ENCODE measurements at regions not wholly inside any gene's neighbourhood (a gene's known extent, or its start where the extent isn't known, plus 50 kb on each side); places are given as distances from the start of the nearest gene placed in this dataset.

DNA sequence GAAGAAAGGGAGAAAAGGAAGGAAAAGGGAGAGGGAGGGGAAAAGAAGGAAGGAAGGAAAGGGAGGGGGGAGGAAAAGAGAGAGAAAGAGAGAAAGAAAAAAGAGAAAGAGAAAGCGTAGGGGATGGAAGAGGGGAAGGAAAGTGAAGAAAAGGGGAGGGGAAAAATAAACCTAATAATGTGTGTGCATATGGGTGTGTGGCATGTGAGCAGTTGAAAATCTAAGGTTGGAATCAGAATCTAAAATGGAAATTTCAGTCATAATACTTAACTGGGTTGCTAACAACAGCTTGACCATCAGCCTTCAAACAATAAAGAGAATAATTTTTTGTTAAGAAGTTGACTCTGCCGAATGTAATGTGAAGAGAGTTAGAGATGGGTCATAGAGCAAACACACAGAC, 407.9 kb upstream of the SLC14A2 start:
- TF ChIP-seq SMYD3 (CRISPR knock-in tag; IDR thresholded peaks at IDR 0.05): no peak
- TF ChIP-seq ZNF143 (CRISPR knock-in tag; IDR thresholded peaks at IDR 0.05): no peak
- TF ChIP-seq, protein P1, sequence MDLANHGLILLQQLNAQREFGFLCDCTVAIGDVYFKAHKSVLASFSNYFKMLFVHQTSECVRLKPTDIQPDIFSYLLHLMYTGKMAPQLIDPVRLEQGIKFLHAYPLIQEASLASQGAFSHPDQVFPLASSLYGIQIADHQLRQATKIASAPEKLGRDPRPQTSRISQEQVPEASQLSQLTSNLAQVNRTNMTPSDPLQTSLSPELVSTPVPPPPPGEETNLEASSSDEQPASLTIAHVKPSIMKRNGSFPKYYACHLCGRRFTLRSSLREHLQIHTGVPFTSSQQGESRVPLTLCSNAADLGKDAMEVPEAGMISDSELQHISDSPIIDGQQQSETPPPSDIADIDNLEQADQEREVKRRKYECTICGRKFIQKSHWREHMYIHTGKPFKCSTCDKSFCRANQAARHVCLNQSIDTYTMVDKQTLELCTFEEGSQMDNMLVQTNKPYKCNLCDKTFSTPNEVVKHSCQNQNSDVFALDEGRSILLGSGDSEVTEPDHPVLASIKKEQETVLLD (CRISPR knock-in tag; IDR thresholded peaks at IDR 0.05; ENCODE audit: low read depth): no peak
- TF ChIP-seq, protein P2, sequence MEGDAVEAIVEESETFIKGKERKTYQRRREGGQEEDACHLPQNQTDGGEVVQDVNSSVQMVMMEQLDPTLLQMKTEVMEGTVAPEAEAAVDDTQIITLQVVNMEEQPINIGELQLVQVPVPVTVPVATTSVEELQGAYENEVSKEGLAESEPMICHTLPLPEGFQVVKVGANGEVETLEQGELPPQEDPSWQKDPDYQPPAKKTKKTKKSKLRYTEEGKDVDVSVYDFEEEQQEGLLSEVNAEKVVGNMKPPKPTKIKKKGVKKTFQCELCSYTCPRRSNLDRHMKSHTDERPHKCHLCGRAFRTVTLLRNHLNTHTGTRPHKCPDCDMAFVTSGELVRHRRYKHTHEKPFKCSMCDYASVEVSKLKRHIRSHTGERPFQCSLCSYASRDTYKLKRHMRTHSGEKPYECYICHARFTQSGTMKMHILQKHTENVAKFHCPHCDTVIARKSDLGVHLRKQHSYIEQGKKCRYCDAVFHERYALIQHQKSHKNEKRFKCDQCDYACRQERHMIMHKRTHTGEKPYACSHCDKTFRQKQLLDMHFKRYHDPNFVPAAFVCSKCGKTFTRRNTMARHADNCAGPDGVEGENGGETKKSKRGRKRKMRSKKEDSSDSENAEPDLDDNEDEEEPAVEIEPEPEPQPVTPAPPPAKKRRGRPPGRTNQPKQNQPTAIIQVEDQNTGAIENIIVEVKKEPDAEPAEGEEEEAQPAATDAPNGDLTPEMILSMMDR (CRISPR knock-in tag; IDR thresholded peaks at IDR 0.05): no peak
